8988T (cell line): ENCODE measurements at regions not wholly inside any gene's neighbourhood (a gene's known extent, or its start where the extent isn't known, plus 50 kb on each side); places are given as distances from the start of the nearest gene placed in this dataset.

Experiments
- DNase-seq: peaks from one replicate; pipeline ENCODE4 v3.0.0; 2011

- no peak for DNase-seq
Observed at GRCh38 chr4:81574991-81575390, 103.3 kb upstream of the RASGEF1B start.

- no peak for DNase-seq
Observed at GRCh38 chr4:81573840-81574239, 102.1 kb upstream of the RASGEF1B start.

- DNase-seq = no peak
Observed at GRCh38 chr4:81572402-81572801, 100.7 kb upstream of the RASGEF1B start.

- DNase-seq = no peak
Observed at GRCh38 chr4:81571105-81571504, 99.4 kb upstream of the RASGEF1B start.

- no peak for DNase-seq
Observed at GRCh38 chr4:81566161-81566591, 94.5 kb upstream of the RASGEF1B start.

GRCh38 chr4:81565142-81565870 is 93.6 kb upstream of the RASGEF1B start:
- DNase-seq = no peak

- DNase-seq = no peak
Observed at GRCh38 chr4:81564025-81564424, 92.3 kb upstream of the RASGEF1B start.

- no peak for DNase-seq
Observed at GRCh38 chr4:81562093-81562492, 90.4 kb upstream of the RASGEF1B start.

GRCh38 chr4:81557306-81557705 is 85.6 kb upstream of the RASGEF1B start:
- DNase-seq = no peak

GRCh38 chr4:81555489-81555888 is 83.8 kb upstream of the RASGEF1B start:
- DNase-seq = no peak

GRCh38 chr4:81552086-81552485 is 80.4 kb upstream of the RASGEF1B start:
- no peak for DNase-seq

- DNase-seq = no peak
Observed at GRCh38 chr4:81550388-81550859, 78.7 kb upstream of the RASGEF1B start.

GRCh38 chr4:81549984-81550383 is 78.3 kb upstream of the RASGEF1B start:
- DNase-seq = no peak

- no peak for DNase-seq
Observed at GRCh38 chr4:81546777-81547176, 75.1 kb upstream of the RASGEF1B start.

GRCh38 chr4:81541161-81541945 is 69.6 kb upstream of the RASGEF1B start:
- no peak for DNase-seq

- DNase-seq = no peak
Observed at GRCh38 chr4:81538716-81539427, 67.2 kb upstream of the RASGEF1B start.

GRCh38 chr4:81531410-81531809 is 59.7 kb upstream of the RASGEF1B start:
- no peak for DNase-seq

GRCh38 chr4:81528979-81529378 is 57.3 kb upstream of the RASGEF1B start:
- no peak for DNase-seq

- no peak for DNase-seq
Observed at GRCh38 chr4:81528200-81528599, 56.5 kb upstream of the RASGEF1B start.

- DNase-seq = no peak
Observed at GRCh38 chr4:81527709-81528108, 56.0 kb upstream of the RASGEF1B start.

- DNase-seq = no peak
Observed at GRCh38 chr4:81527115-81527514, 55.4 kb upstream of the RASGEF1B start.

- DNase-seq = no peak
Observed at GRCh38 chr4:81526706-81527105, 55.0 kb upstream of the RASGEF1B start.

GRCh38 chr4:81523672-81524327 is 52.1 kb upstream of the RASGEF1B start:
- no peak for DNase-seq
